B cell (primary cell): ENCODE measurements at regions not wholly inside any gene's neighbourhood (a gene's known extent, or its start where the extent isn't known, plus 50 kb on each side); places are given as distances from the start of the nearest gene placed in this dataset.
"Not testable (repeated sequence)": the region's sequence is repeated elsewhere in the genome, so short reads cannot be mapped to it uniquely, and the experiment has no call there.

Source experiments
- ATAC-seq: fragments of 200-7000 bp; cut with Tn5 transposase; one replicate; pipeline ENCODE4 v1.10.0; 2021; ENCODE audit warnings: low read depth, mild to moderate bottlenecking, moderate number of reproducible peaks, moderate library complexity
- CTCF ChIA-PET: fragments of 350-600 bp; sonication (Branson Sonifier 250); formaldehyde crosslinking; loops from one replicate; lab custom pipeline; 2021; ENCODE audit warnings: antibody characterized with exemption, inconsistent platforms; lab: Charles Lee
- POLR2A ChIA-PET: fragments of 350-600 bp; sonication (Branson Sonifier 250); formaldehyde crosslinking; loops from one replicate; lab custom pipeline; 2021; ENCODE audit warnings: antibody characterized with exemption; lab: Charles Lee
- DNase-seq: peaks from one replicate; pipeline ENCODE4 v3.0.0; 2013
- H2AFZ ChIP-seq: 2 replicates; pipeline ENCODE4 v1.6.1; 2012; ENCODE audit warnings: mild to moderate bottlenecking, low read depth, low read length; ENCODE audit not compliant: insufficient read depth, poor library complexity, severe bottlenecking
- H3K27ac ChIP-seq, 2 donors: 1 replicate in 1 of 2; 2 replicates in 1 of 2; pipeline ENCODE4 v1.5.1; 2012 to 2013; ENCODE audit warnings: low read length in 2 of 2, mild to moderate bottlenecking in 2 of 2, moderate library complexity in 1 of 2
- H3K27me3 ChIP-seq, 4 experiments: fragments of 200-600 bp in 1 of 4; sonication (generic) in 1 of 4; replicated peaks in 1 of 4; 1 replicate in 2 of 4; 2 replicates in 2 of 4; pipeline versions ENCODE4 v1.6.1 to v1.7.0; 2013 to 2016; ENCODE audit warnings: low read length in 3 of 4, mild to moderate bottlenecking in 2 of 4, mixed read lengths in 1 of 4, moderate library complexity in 1 of 4; ENCODE audit not compliant: insufficient read depth in 4 of 4, control insufficient read depth in 3 of 4; ENCODE audit errors: control extremely low read depth in 1 of 4
- H3K36me3 ChIP-seq, 2 experiments: replicated peaks in 1 of 2; 1 replicate in 1 of 2; 2 replicates in 1 of 2; pipeline versions ENCODE4 v1.6.1 to v1.7.1; 2013; ENCODE audit warnings: low read length in 1 of 2; ENCODE audit not compliant: insufficient read depth in 2 of 2, control insufficient read depth in 1 of 2; ENCODE audit errors: control extremely low read depth in 1 of 2, extremely low read depth in 1 of 2
- H3K4me1 ChIP-seq, 2 donors: fragments of 200-600 bp in 1 of 2; sonication (generic) in 1 of 2; 1 replicate in 1 of 2; 2 replicates in 1 of 2; pipeline versions ENCODE4 v1.5.1 to v1.6.1; 2013 to 2017; ENCODE audit warnings: low read length in 2 of 2; ENCODE audit not compliant: control insufficient read depth in 2 of 2, insufficient read depth in 2 of 2
- H3K4me2 ChIP-seq: replicated peaks from 2 replicates; pipeline ENCODE3; 2012; ENCODE audit warnings: mild to moderate bottlenecking, low read depth, low read length; ENCODE audit not compliant: poor library complexity, severe bottlenecking
- H3K4me3 ChIP-seq, 5 experiments: fragments of 200-600 bp in 1 of 5; sonication (generic) in 1 of 5; 1 replicate in 3 of 5; 2 replicates in 2 of 5; pipeline versions ENCODE4 v1.5.1 to v1.7.0; 2011 to 2016; ENCODE audit warnings: low read length in 4 of 5, mild to moderate bottlenecking in 4 of 5, low read depth in 2 of 5, control low read depth in 1 of 5, moderate library complexity in 1 of 5; ENCODE audit not compliant: insufficient read depth in 1 of 5; ENCODE audit errors: control extremely low read depth in 1 of 5, extremely low read depth in 1 of 5
- H3K79me2 ChIP-seq: fragments of 200-600 bp; sonication (generic); one replicate; pipeline ENCODE4 v1.6.0; 2016; ENCODE audit warnings: low read length; ENCODE audit not compliant: control insufficient read depth, insufficient read depth
- H3K9ac ChIP-seq: fragments of 200-600 bp; sonication (generic); 2 replicates; pipeline ENCODE4 v1.6.1; 2017; ENCODE audit warnings: mild to moderate bottlenecking, low read length, moderate library complexity
- H3K9me3 ChIP-seq, 3 donors: one replicate each; pipeline versions ENCODE4 v1.6.1 to v1.7.1; 2013; ENCODE audit warnings: low read length in 2 of 3; ENCODE audit not compliant: control insufficient read depth in 2 of 3, insufficient read depth in 1 of 3; ENCODE audit errors: control extremely low read depth in 1 of 3
- H4K20me1 ChIP-seq: 2 replicates; pipeline ENCODE4 v1.6.0; 2012; ENCODE audit warnings: mild to moderate bottlenecking, low read length; ENCODE audit not compliant: insufficient read depth, control insufficient read depth, poor library complexity, severe bottlenecking
- H3K27ac Mint-ChIP-seq: one replicate; pipeline ENCODE4 v1.8.0; 2021; ENCODE audit warnings: mixed read lengths
- H3K27me3 Mint-ChIP-seq: one replicate; pipeline ENCODE4 v1.8.0; 2021; ENCODE audit warnings: mixed read lengths
- H3K4me1 Mint-ChIP-seq: one replicate; pipeline ENCODE4 v1.8.0; 2021; ENCODE audit warnings: mixed read lengths
- H3K4me3 Mint-ChIP-seq: one replicate; pipeline ENCODE4 v1.8.0; 2021; ENCODE audit warnings: mixed read lengths
- H3K9me3 Mint-ChIP-seq: one replicate; pipeline ENCODE4 v1.8.0; 2022; ENCODE audit warnings: mixed read lengths; ENCODE audit not compliant: insufficient read depth
- EZH2 ChIP-seq: IDR thresholded peaks from 2 replicates; pipeline ENCODE4 v1.6.1; 2012; ENCODE audit warnings: borderline replicate concordance, low read depth, mild to moderate bottlenecking, moderate library complexity, low read length; ENCODE audit not compliant: insufficient read depth, poor library complexity, severe bottlenecking
- WGBS: methylation state at CpG from one replicate; pipeline ENCODE4 v1.1.5; 2013; ENCODE audit warnings: missing lambda C conversion rate; ENCODE audit not compliant: insufficient coverage; 5-methylcytosine and 5-hydroxymethylcytosine counted together
- intact Hi-C: fragments of 100-400 bp; cut with micrococcal nuclease; formaldehyde crosslinking; loops from one replicate; pipeline ENCODE4 v1.10.0; 2022
- TF ChIP-seq, protein P1 (sequence below): fragments of 200-600 bp; IDR thresholded peaks from one replicate; pipeline ENCODE4 v1.8.0; 2022; ENCODE audit warnings: antibody characterized with exemption, mild to moderate bottlenecking

DNA sequence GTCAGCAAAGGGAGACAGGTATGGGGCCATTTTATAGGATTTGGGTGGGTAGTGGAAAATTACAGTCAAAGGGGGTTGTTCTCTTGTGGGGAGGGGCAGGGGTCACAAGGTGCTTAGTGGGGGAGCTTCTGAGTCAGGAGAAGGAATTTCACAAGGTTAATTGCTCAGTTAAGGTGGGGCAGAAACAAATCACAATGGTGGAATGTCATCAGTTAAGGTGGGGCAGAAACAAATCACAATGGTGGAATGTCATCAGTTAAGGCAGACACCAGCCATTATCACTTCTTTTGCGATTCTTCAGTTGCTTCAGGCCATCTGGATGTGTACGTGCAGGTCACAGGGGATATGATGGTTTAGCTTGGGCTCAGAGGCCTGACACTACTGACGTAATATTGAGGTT is 1077.6 kb downstream of the DNAJB9 start:
- H3K4me3 ChIP-seq, H3K4me2 ChIP-seq, POLR2A ChIA-PET, H3K4me1 ChIP-seq, intact Hi-C loops, DNase-seq, H3K79me2 ChIP-seq, H3K9ac ChIP-seq, H3K27me3 Mint-ChIP-seq, H3K9me3 ChIP-seq, ATAC-seq, H3K9me3 Mint-ChIP-seq, H4K20me1 ChIP-seq, H3K4me3 Mint-ChIP-seq, H3K4me1 Mint-ChIP-seq, H2AFZ ChIP-seq, H3K27ac Mint-ChIP-seq, H3K27ac ChIP-seq, H3K27me3 ChIP-seq, H3K36me3 ChIP-seq, CTCF ChIA-PET: not testable (repeated sequence)
- no CpG with 5 or more reads among the region's 3 CpGs for WGBS

DNA sequence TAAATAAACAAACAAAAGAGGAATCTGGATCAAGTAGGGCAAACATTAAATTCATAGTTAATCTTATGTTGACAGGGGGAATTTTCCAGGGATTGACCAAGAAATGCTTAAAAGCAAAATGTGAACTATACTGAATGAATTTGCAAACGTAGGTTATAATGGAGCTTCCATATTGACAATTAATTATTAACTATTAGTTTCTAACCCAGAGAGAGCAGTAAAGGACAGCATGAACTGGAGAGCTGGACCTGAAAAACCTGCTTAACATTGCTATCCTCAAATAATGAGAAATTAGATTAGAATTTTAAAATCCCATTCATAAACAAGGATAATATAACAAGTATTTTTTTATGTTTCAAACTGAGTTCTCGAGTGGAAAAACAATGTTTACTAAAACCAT is 1089.6 kb downstream of the DNAJB9 start:
- Histone ChIP-seq H3K27me3 (no peaks in the 10 kb centered on the region), H3K27ac (no peak overlapping the region), H3K4me1 (no peaks in the 10 kb centered on the region), H2AFZ (no peak overlapping the region), H3K4me3 (no peak overlapping the region), H3K36me3 (no peaks in the 10 kb centered on the region), H3K79me2 (no peaks in the 10 kb centered on the region), H3K9me3 (no peaks in the 10 kb centered on the region), H3K4me2 (no peak overlapping the region), H3K9ac (no peak overlapping the region), H4K20me1 (no peaks in the 10 kb centered on the region)
- ATAC-seq (no peak), DNase-seq (no peak)
- no CpG with 5 or more reads among the region's 2 CpGs for WGBS
- TF ChIP-seq, protein P1, sequence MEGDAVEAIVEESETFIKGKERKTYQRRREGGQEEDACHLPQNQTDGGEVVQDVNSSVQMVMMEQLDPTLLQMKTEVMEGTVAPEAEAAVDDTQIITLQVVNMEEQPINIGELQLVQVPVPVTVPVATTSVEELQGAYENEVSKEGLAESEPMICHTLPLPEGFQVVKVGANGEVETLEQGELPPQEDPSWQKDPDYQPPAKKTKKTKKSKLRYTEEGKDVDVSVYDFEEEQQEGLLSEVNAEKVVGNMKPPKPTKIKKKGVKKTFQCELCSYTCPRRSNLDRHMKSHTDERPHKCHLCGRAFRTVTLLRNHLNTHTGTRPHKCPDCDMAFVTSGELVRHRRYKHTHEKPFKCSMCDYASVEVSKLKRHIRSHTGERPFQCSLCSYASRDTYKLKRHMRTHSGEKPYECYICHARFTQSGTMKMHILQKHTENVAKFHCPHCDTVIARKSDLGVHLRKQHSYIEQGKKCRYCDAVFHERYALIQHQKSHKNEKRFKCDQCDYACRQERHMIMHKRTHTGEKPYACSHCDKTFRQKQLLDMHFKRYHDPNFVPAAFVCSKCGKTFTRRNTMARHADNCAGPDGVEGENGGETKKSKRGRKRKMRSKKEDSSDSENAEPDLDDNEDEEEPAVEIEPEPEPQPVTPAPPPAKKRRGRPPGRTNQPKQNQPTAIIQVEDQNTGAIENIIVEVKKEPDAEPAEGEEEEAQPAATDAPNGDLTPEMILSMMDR, result no peak
- TF ChIP-seq EZH2, result no peak
- intact Hi-C loops, result no loop called here
- POLR2A ChIA-PET, result no interaction called here
- CTCF ChIA-PET, result no interaction called here
- H3K27me3 Mint-ChIP-seq, result no peaks in the 10 kb centered on the region
- no peak overlapping the region for H3K27ac Mint-ChIP-seq
- no peak overlapping the region for H3K4me3 Mint-ChIP-seq
- no peaks in the 10 kb centered on the region for H3K9me3 Mint-ChIP-seq
- no peaks in the 10 kb centered on the region for H3K4me1 Mint-ChIP-seq
